ENCODE measurements at regions not wholly inside any gene's neighbourhood (a gene's known extent, or its start where the extent isn't known, plus 50 kb on each side); places are given as distances from the start of the nearest gene placed in this dataset.

- intact Hi-C loops (cut with micrococcal nuclease; ENCODE audit: unreplicated experiment) (no loop called here), in situ Hi-C loops (cut with HindIII; ENCODE audit: extremely low pct_ligation_motif_present, low pct_unique_long_range_greater_than_20kb) (no loop called here)
- Histone ChIP-seq H3K27me3 (ENCODE audit: control insufficient read depth in 1 of 2, insufficient read depth in 2 of 2, low read length in 2 of 2) (no peaks in the 10 kb centered on the region), H2AFZ (ENCODE audit: low read length) (no peak overlapping the region), H3K27ac (ENCODE audit: extremely low read length, insufficient read depth, low read length) (no peak overlapping the region), H4K20me1 (ENCODE audit: insufficient read depth, low read length) (no peaks in the 10 kb centered on the region), H3K9me3 (ENCODE audit: low read length) (peaks cover 7% of the 10 kb centered on the region), H3K4me2 (ENCODE audit: low read depth, low read length) (no peak overlapping the region), H3K4me3 (replicated peaks in 1 of 3; ENCODE audit: insufficient read depth in 1 of 3, low read depth in 2 of 3, low read length in 3 of 3) (no peak overlapping the region), H3K36me3 (replicated peaks in 1 of 2; ENCODE audit: control insufficient read depth in 1 of 2, insufficient read depth in 2 of 2, low read length in 2 of 2) (no peaks in the 10 kb centered on the region), H3K79me2 (ENCODE audit: insufficient read depth, low read length) (no peaks in the 10 kb centered on the region), H3K9ac (ENCODE audit: insufficient read depth, low read depth, low read length) (no peak overlapping the region), H3K4me1 (ENCODE audit: insufficient read depth, low read length) (peaks cover 35% of the 10 kb centered on the region)
- ATAC-seq (no peak; the same call in 2 of the 3 replicates), FAIRE-seq (no peak), DNase-seq (ENCODE audit: low spot score) (no peak)
- WGBS (ENCODE audit: low lambda C conversion rate), result 4% methylated on average over 6 of the region's 6 CpGs
- BruUV-seq (replicated peaks), result no TSS peak
- no peak for TF ChIP-seq DNMT3B (CRISPR knock-in tag; conservative IDR thresholded peaks at IDR 0.05)
- TF ChIP-seq, protein P1, sequence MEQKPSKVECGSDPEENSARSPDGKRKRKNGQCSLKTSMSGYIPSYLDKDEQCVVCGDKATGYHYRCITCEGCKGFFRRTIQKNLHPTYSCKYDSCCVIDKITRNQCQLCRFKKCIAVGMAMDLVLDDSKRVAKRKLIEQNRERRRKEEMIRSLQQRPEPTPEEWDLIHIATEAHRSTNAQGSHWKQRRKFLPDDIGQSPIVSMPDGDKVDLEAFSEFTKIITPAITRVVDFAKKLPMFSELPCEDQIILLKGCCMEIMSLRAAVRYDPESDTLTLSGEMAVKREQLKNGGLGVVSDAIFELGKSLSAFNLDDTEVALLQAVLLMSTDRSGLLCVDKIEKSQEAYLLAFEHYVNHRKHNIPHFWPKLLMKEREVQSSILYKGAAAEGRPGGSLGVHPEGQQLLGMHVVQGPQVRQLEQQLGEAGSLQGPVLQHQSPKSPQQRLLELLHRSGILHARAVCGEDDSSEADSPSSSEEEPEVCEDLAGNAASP (CRISPR knock-in tag; IDR thresholded peaks at IDR 0.05; ENCODE audit: borderline replicate concordance), result peak; percentile 53; the same call in 1 of the 2 replicates
- TF ChIP-seq, protein P2, sequence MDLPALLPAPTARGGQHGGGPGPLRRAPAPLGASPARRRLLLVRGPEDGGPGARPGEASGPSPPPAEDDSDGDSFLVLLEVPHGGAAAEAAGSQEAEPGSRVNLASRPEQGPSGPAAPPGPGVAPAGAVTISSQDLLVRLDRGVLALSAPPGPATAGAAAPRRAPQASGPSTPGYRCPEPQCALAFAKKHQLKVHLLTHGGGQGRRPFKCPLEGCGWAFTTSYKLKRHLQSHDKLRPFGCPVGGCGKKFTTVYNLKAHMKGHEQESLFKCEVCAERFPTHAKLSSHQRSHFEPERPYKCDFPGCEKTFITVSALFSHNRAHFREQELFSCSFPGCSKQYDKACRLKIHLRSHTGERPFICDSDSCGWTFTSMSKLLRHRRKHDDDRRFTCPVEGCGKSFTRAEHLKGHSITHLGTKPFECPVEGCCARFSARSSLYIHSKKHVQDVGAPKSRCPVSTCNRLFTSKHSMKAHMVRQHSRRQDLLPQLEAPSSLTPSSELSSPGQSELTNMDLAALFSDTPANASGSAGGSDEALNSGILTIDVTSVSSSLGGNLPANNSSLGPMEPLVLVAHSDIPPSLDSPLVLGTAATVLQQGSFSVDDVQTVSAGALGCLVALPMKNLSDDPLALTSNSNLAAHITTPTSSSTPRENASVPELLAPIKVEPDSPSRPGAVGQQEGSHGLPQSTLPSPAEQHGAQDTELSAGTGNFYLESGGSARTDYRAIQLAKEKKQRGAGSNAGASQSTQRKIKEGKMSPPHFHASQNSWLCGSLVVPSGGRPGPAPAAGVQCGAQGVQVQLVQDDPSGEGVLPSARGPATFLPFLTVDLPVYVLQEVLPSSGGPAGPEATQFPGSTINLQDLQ (CRISPR knock-in tag; IDR thresholded peaks at IDR 0.05), result no peak
- no peak for TF ChIP-seq ZUFSP (CRISPR knock-in tag; IDR thresholded peaks at IDR 0.05; ENCODE audit: borderline replicate concordance)
- TF ChIP-seq ELF4 (CRISPR knock-in tag; IDR thresholded peaks at IDR 0.05; ENCODE audit: borderline replicate concordance), result no peak
- no peak for TF ChIP-seq AGO2 (optimal IDR thresholded peaks at IDR 0.05; ENCODE audit: low read depth, low read length)
- TF ChIP-seq SIX4 (CRISPR knock-in tag; IDR thresholded peaks at IDR 0.05), result no peak
- ChIA-PET CTCF (ENCODE audit: low intra/inter-chr PET ratio, low total read pairs) (no interaction called here), POLR2A (no interaction called here)
These were observed 111.6 kb downstream of the NREP start for GRCh38 chr5:111645303-111645838.
